ENCODE measurements at regions not wholly inside any gene's neighbourhood (a gene's known extent, or its start where the extent isn't known, plus 50 kb on each side); places are given as distances from the start of the nearest gene placed in this dataset.
A peak's percentile ranks its signal among the peaks of the same experiment; 100 is the strongest.

DNA sequence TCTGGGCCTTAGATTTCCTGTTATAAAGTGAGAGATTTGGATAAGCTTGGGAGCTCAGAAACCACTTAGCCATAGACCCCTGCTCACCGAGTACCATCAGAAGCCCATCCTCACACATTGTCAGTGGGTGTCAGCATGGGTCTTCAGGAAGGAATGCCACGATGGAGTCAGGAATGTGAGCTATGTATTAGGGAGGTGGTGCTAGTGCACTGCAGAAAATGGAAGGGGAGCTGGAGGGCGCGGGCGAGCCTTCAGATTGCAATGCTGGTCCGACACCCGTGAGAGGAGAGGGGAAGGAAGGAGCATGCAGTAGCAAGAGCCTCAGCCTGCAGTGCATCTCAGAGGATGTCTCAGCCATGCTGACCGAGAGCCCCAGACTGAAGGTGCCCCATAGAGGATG is 294.5 kb downstream of the FOXL1 start:
- no peaks in the 10 kb centered on the region for H3K9me3 Mint-ChIP-seq
- intact Hi-C loops (cut with micrococcal nuclease), result loop anchor here (5.0 kb wide), 1 partner anchor 311 kb away; no protein-coding TSS in a partner anchor
- CTCF ChIA-PET, result no interaction called here

DNA sequence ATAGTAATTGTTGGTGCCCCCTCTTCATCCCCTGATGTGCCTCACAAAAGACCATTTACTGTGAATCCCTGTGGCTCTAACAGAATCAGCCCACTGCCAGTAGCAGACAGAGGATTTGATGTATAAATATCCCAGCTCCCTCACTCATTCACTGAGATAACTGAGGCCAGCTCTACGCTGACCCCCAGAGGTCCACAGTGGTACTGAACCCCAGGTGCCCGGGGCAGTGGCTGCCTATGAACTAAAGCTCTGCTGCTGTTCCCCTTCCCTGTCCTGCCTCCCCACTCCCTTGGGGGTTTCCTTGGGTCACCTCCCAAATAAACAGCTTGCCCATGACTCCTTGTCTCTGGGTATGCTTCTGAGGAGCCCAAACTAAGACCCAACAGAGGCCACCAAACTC is 295.8 kb downstream of the FOXL1 start:
- CTCF ChIA-PET, result no interaction called here
- H3K36me3 Mint-ChIP-seq (ENCODE audit: low read depth), result no peaks in the 10 kb centered on the region
- TF ChIP-seq, protein P1, sequence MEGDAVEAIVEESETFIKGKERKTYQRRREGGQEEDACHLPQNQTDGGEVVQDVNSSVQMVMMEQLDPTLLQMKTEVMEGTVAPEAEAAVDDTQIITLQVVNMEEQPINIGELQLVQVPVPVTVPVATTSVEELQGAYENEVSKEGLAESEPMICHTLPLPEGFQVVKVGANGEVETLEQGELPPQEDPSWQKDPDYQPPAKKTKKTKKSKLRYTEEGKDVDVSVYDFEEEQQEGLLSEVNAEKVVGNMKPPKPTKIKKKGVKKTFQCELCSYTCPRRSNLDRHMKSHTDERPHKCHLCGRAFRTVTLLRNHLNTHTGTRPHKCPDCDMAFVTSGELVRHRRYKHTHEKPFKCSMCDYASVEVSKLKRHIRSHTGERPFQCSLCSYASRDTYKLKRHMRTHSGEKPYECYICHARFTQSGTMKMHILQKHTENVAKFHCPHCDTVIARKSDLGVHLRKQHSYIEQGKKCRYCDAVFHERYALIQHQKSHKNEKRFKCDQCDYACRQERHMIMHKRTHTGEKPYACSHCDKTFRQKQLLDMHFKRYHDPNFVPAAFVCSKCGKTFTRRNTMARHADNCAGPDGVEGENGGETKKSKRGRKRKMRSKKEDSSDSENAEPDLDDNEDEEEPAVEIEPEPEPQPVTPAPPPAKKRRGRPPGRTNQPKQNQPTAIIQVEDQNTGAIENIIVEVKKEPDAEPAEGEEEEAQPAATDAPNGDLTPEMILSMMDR (IDR thresholded peaks at IDR 0.05), result no peak
- H3K4me1 Mint-ChIP-seq, result no peaks in the 10 kb centered on the region
- H3K27ac Mint-ChIP-seq, result no peak overlapping the region
- peaks cover 18% of the 10 kb centered on the region for H3K27me3 Mint-ChIP-seq
- DNase-seq (no peak), ATAC-seq (ENCODE audit: low read depth) (peak; percentile 25)
- intact Hi-C loops (cut with micrococcal nuclease), result loop anchor here (5.0 kb wide), 1 partner anchor 312 kb away; no protein-coding TSS in a partner anchor
- H3K4me3 Mint-ChIP-seq, result no peak overlapping the region
- POLR2A ChIA-PET, result no interaction called here
- no peaks in the 10 kb centered on the region for H3K9me3 Mint-ChIP-seq

More for the DNA sequence above, 294.5 kb downstream of the FOXL1 start:
- no peaks in the 10 kb centered on the region for H3K4me1 Mint-ChIP-seq
- DNase-seq, result no peak
- TF ChIP-seq, protein P1 (IDR thresholded peaks at IDR 0.05), result no peak
- H3K36me3 Mint-ChIP-seq (ENCODE audit: low read depth), result no peaks in the 10 kb centered on the region
- no peak overlapping the region for H3K27ac Mint-ChIP-seq
- no peak overlapping the region for H3K4me3 Mint-ChIP-seq
- ATAC-seq (ENCODE audit: low read depth), result no peak
- POLR2A ChIA-PET, result no interaction called here
- H3K27me3 Mint-ChIP-seq, result peaks cover 9% of the 10 kb centered on the region

DNA sequence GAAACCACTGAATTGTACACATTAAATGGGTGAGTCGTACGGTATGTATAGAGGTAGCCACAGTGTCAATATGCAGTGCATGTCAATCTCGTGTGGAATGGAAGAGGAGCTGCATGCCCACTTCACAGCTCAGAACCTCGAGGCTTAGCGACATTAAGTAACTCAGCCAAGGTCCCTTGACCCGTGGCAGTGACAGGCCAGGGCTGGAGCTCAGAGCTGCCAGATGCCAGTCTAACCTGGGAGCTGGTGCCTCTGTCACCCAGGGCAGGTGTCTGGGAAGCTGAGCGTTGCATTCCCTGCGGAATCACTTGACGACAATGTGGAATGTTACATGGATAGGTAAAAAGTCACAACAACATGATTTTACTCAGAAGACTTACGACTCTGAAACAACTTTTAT is 298.1 kb downstream of the FOXL1 start:
- ChIA-PET CTCF (no interaction called here), POLR2A (no interaction called here)
- intact Hi-C loops (cut with micrococcal nuclease), result no loop called here
- ATAC-seq (ENCODE audit: low read depth) (no peak), DNase-seq (no peak)
- Mint-ChIP-seq H3K36me3 (ENCODE audit: low read depth) (no peaks in the 10 kb centered on the region), H3K27ac (no peak overlapping the region), H3K9me3 (no peaks in the 10 kb centered on the region), H3K27me3 (peaks cover 33% of the 10 kb centered on the region), H3K4me3 (no peak overlapping the region), H3K4me1 (no peaks in the 10 kb centered on the region)
- TF ChIP-seq, protein P1 (IDR thresholded peaks at IDR 0.05), result no peak

DNA sequence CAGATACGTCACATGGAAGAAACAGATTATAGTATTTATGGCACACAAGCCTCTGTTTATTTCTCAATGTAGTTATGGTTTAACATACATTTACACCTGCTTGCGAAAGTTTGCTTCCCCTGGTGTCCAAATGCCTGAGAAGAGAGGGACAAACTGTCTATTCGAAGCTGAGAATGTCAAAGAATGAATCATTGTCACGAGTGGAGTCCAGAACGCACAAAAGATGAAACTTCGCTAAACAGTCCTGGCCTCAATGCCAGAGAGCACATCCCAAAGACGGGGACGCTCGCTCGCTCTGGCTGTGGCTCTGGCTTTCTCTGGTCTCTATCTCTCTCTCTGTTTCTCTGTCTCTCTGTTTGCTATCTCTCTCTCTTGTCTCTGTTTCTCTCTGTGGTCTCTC is 298.8 kb downstream of the FOXL1 start:
- POLR2A ChIA-PET, result no interaction called here
- no peaks in the 10 kb centered on the region for H3K4me1 Mint-ChIP-seq

DNA sequence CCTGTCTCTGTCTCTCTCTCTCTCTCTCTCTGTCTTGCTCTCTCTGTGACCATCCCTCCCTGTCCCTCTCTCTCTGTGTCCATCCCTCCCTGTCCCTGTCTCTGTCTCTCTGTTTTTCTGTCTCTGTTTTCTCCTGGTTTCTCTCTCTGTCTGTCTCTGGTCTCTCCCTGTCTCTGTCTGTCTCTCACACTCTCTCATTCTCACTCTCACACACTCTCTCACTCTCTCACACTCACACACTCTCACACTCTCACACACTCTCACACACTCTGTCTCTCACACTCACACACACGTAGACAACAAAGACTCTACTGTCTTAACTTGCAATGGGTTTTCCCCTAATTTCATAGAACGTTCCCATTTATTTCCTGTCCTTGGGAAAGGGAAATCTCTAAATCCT is 299.5 kb downstream of the FOXL1 start:
- no peaks in the 10 kb centered on the region for H3K36me3 Mint-ChIP-seq (ENCODE audit: low read depth)
- ChIA-PET POLR2A (no interaction called here), CTCF (no interaction called here)
- no peak overlapping the region for H3K4me3 Mint-ChIP-seq
- ATAC-seq (ENCODE audit: low read depth) (no peak), DNase-seq (no peak)
- TF ChIP-seq, protein P1 (IDR thresholded peaks at IDR 0.05), result no peak
- no peak overlapping the region for H3K27ac Mint-ChIP-seq
- H3K4me1 Mint-ChIP-seq, result no peaks in the 10 kb centered on the region
- H3K9me3 Mint-ChIP-seq, result no peaks in the 10 kb centered on the region
- intact Hi-C loops (cut with micrococcal nuclease), result no loop called here
- H3K27me3 Mint-ChIP-seq, result peaks cover 38% of the 10 kb centered on the region

More for the DNA sequence above, 298.8 kb downstream of the FOXL1 start:
- TF ChIP-seq, protein P1 (IDR thresholded peaks at IDR 0.05), result no peak
- Mint-ChIP-seq H3K4me3 (no peak overlapping the region), H3K27ac (no peak overlapping the region), H3K36me3 (ENCODE audit: low read depth) (no peaks in the 10 kb centered on the region), H3K27me3 (peaks cover 37% of the 10 kb centered on the region), H3K9me3 (no peaks in the 10 kb centered on the region)
- DNase-seq (no peak), ATAC-seq (ENCODE audit: low read depth) (no peak)
- CTCF ChIA-PET, result no interaction called here
- intact Hi-C loops (cut with micrococcal nuclease), result no loop called here

All from activated B cell treated with CpG ODN at 0.5 μM for 24 hours (primary cell).